Nephron progenitor cell (in vitro differentiated cells): ENCODE measurements at regions not wholly inside any gene's neighbourhood (a gene's known extent, or its start where the extent isn't known, plus 50 kb on each side); places are given as distances from the start of the nearest gene placed in this dataset.

Experiments used
- DNase-seq: peaks from one replicate; pipeline ENCODE4 v3.0.0; 2021
- H3K27ac Mint-ChIP-seq: 2 replicates; pipeline ENCODE4 v1.8.0; 2021; ENCODE audit warnings: mild to moderate bottlenecking, moderate library complexity, mixed read lengths
- H3K27me3 Mint-ChIP-seq: 2 replicates; pipeline ENCODE4 v1.8.0; 2021; ENCODE audit warnings: mild to moderate bottlenecking, low read depth, mixed read lengths; ENCODE audit not compliant: poor library complexity
- H3K36me3 Mint-ChIP-seq: 2 replicates; pipeline ENCODE4 v1.8.0; 2021; ENCODE audit warnings: low read depth, mixed read lengths
- H3K4me1 Mint-ChIP-seq: 2 replicates; pipeline ENCODE4 v1.8.0; 2021; ENCODE audit warnings: mixed read lengths
- H3K4me3 Mint-ChIP-seq: 2 replicates; pipeline ENCODE4 v1.8.0; 2021; ENCODE audit warnings: mild to moderate bottlenecking, moderate library complexity, mixed read lengths
- H3K9me3 Mint-ChIP-seq: 2 replicates; pipeline ENCODE4 v1.8.0; 2021; ENCODE audit warnings: mild to moderate bottlenecking, moderate library complexity, mixed read lengths
- CTCF ChIP-seq: fragments of 200-600 bp; sonication (generic); IDR thresholded peaks from 2 replicates; pipeline ENCODE4 v1.5.0; 2021; ENCODE audit warnings: antibody characterized with exemption

GRCh38 chr16:64579712-64580111 is 542.2 kb downstream of the CDH11 start:
- Mint-ChIP-seq H3K4me3 (no peak overlapping the region), H3K27me3 (no peaks in the 10 kb centered on the region), H3K27ac (no peak overlapping the region), H3K4me1 (peaks cover 13% of the 10 kb centered on the region), H3K9me3 (no peaks in the 10 kb centered on the region), H3K36me3 (no peaks in the 10 kb centered on the region)
- DNase-seq, result no peak
- no peak for TF ChIP-seq CTCF

GRCh38 chr16:64545768-64546167 is 576.1 kb downstream of the CDH11 start:
- no peak for TF ChIP-seq CTCF
- DNase-seq, result no peak
- H3K9me3 Mint-ChIP-seq, result peaks cover 4% of the 10 kb centered on the region
- H3K36me3 Mint-ChIP-seq, result no peaks in the 10 kb centered on the region
- H3K27me3 Mint-ChIP-seq, result peaks cover 13% of the 10 kb centered on the region
- H3K27ac Mint-ChIP-seq, result no peak overlapping the region
- no peak overlapping the region for H3K4me3 Mint-ChIP-seq
- peaks cover 27% of the 10 kb centered on the region for H3K4me1 Mint-ChIP-seq

- no peak for TF ChIP-seq CTCF
- peaks cover 13% of the 10 kb centered on the region for H3K27me3 Mint-ChIP-seq
- no peak overlapping the region for H3K4me3 Mint-ChIP-seq
- peaks cover 4% of the 10 kb centered on the region for H3K9me3 Mint-ChIP-seq
- H3K27ac Mint-ChIP-seq, result no peak overlapping the region
- no peak for DNase-seq
- no peaks in the 10 kb centered on the region for H3K36me3 Mint-ChIP-seq
- peaks cover 32% of the 10 kb centered on the region for H3K4me1 Mint-ChIP-seq
Observed at GRCh38 chr16:64544859-64545258, 577.0 kb downstream of the CDH11 start.

GRCh38 chr16:64543441-64543840 is 578.4 kb downstream of the CDH11 start:
- Mint-ChIP-seq H3K27me3 (peaks cover 13% of the 10 kb centered on the region), H3K9me3 (peaks cover 4% of the 10 kb centered on the region), H3K4me3 (no peak overlapping the region), H3K36me3 (no peaks in the 10 kb centered on the region), H3K27ac (no peak overlapping the region), H3K4me1 (peaks cover 26% of the 10 kb centered on the region)
- TF ChIP-seq CTCF, result no peak
- DNase-seq, result no peak

DNA sequence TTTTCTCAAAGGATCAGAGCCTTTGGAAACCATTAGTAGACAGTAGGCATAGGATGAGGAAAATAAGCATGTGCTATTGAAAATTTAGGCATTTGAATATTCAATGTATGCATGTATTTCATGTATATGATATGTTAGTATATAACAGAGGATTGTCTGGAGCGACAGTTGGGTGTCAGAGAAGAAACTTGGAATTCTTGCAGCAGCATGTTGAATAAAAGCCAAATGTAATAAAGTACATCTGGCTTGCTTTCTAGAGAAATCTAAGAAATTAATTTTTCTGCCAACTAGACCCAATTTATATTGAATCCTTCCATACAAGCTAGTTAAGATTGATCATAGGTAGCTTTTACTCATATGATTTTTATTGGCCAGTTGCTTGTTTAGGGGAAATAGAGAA is 578.8 kb downstream of the CDH11 start:
- H3K4me3 Mint-ChIP-seq, result no peak overlapping the region
- peaks cover 24% of the 10 kb centered on the region for H3K4me1 Mint-ChIP-seq
- no peaks in the 10 kb centered on the region for H3K36me3 Mint-ChIP-seq
- no peak for TF ChIP-seq CTCF
- DNase-seq, result no peak
- H3K9me3 Mint-ChIP-seq, result peaks cover 4% of the 10 kb centered on the region
- no peak overlapping the region for H3K27ac Mint-ChIP-seq
- H3K27me3 Mint-ChIP-seq, result peaks cover 13% of the 10 kb centered on the region

DNA sequence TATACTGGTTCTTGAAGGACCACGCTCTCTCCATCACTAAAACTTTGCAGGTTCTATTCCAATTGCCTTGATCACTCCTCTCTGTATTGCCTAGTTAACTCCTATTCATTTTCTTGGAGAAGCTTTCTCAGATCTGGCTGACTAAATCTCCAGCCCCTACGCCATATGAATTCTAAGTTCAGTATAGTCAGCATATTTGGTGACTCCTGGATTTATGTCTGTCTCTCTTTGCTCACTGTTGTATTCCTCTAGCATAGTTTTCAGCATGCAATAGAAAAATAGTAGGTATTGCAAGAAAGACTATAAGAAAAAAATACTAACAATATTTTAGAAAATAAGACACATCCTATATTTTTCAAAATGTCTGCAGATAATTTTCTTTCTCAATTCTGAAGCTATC is 579.7 kb downstream of the CDH11 start:
- Mint-ChIP-seq H3K9me3 (peaks cover 4% of the 10 kb centered on the region), H3K36me3 (no peaks in the 10 kb centered on the region), H3K4me3 (no peak overlapping the region), H3K27me3 (peaks cover 10% of the 10 kb centered on the region), H3K27ac (no peak overlapping the region), H3K4me1 (peaks cover 20% of the 10 kb centered on the region)
- TF ChIP-seq CTCF, result no peak
- DNase-seq, result no peak
